ENCODE measurements at regions not wholly inside any gene's neighbourhood (a gene's known extent, or its start where the extent isn't known, plus 50 kb on each side); places are given as distances from the start of the nearest gene placed in this dataset.

DNA sequence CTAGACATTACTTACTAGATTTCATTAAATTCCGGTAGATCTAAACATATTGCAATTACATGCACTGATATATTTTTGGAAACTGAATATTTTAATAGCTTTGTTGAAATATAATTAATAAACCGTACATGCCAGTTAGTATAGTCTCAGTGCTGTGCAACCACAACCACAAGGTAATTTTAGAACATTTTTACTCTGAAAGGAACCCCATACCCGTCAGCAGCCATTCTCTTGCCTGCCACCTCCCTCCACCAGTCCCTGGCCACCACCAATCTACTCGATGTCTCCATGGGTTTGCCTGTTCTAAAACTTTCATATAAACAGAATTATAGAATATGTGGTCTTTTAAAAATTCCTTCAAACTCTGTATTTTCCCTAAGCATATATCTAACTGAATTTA, 293.9 kb downstream of the THBS2 start:
- 62% methylated on average over 2 of the region's 4 CpGs for WGBS
- Histone ChIP-seq H3K27ac (ENCODE audit: low read length, poor library complexity, severe bottlenecking) (no peak overlapping the region), H3K18ac (ENCODE audit: low read depth in 1 of 2, low read length in 2 of 2) (no peak overlapping the region), H3K27me3 (ENCODE audit: control insufficient read depth in 1 of 2, insufficient read depth in 1 of 2, low read length in 2 of 2) (no peaks in the 10 kb centered on the region), H3K4me1 (ENCODE audit: control insufficient read depth, insufficient read depth, low read depth, low read length) (peaks cover 2% of the 10 kb centered on the region), H2BK12ac (ENCODE audit: low read length in 2 of 2) (no peak overlapping the region), H2BK15ac (ENCODE audit: low read depth, poor library complexity, severe bottlenecking) (no peak overlapping the region), H3K79me1 (replicated peaks; ENCODE audit: low read length, poor library complexity, severe bottlenecking) (no peaks in the 10 kb centered on the region), H3K9me3 (ENCODE audit: control insufficient read depth, low read length) (no peaks in the 10 kb centered on the region), H2AFZ (ENCODE audit: low read depth, low read length) (no peak overlapping the region), H3K14ac (ENCODE audit: low read length in 2 of 2) (no peak overlapping the region), H2AK5ac (ENCODE audit: low read length, severe bottlenecking) (no peak overlapping the region), H4K8ac (ENCODE audit: low read length) (no peak overlapping the region), H3K36me3 (ENCODE audit: control insufficient read depth in 1 of 2, insufficient read depth in 2 of 2, low read depth in 1 of 2, low read length in 2 of 2) (no peaks in the 10 kb centered on the region), H2BK5ac (ENCODE audit: low read depth, low read length, poor library complexity, severe bottlenecking) (no peak overlapping the region), H3K4ac (ENCODE audit: low read depth in 1 of 2, low read length in 2 of 2) (no peak overlapping the region), H3K23ac (ENCODE audit: low read length in 2 of 2) (no peak overlapping the region), H4K91ac (ENCODE audit: low read length) (no peak overlapping the region), H3K4me2 (ENCODE audit: low read length, poor library complexity, severe bottlenecking) (no peak overlapping the region), H2BK120ac (ENCODE audit: low read depth, low read length) (no peak overlapping the region), H3K9ac (ENCODE audit: low read length) (no peak overlapping the region), H3K4me3 (ENCODE audit: insufficient read depth in 1 of 2, low read depth in 1 of 2, low read length in 2 of 2) (no peak overlapping the region)
- DNase-seq, result no peak

- Histone ChIP-seq H3K4ac (ENCODE audit: low read depth in 1 of 2, low read length in 2 of 2) (no peak overlapping the region), H2BK120ac (ENCODE audit: low read depth, low read length) (no peak overlapping the region), H3K23ac (ENCODE audit: low read length in 2 of 2) (no peak overlapping the region), H2BK5ac (ENCODE audit: low read depth, low read length, poor library complexity, severe bottlenecking) (no peak overlapping the region), H3K36me3 (ENCODE audit: control insufficient read depth in 1 of 2, insufficient read depth in 2 of 2, low read depth in 1 of 2, low read length in 2 of 2) (no peaks in the 10 kb centered on the region), H2AFZ (ENCODE audit: low read depth, low read length) (no peak overlapping the region), H4K91ac (ENCODE audit: low read length) (no peak overlapping the region), H3K9me3 (ENCODE audit: control insufficient read depth, low read length) (no peaks in the 10 kb centered on the region), H3K4me3 (ENCODE audit: insufficient read depth in 1 of 2, low read depth in 1 of 2, low read length in 2 of 2) (no peak overlapping the region), H3K27ac (ENCODE audit: low read length, poor library complexity, severe bottlenecking) (no peak overlapping the region), H3K4me2 (ENCODE audit: low read length, poor library complexity, severe bottlenecking) (no peak overlapping the region), H3K18ac (ENCODE audit: low read depth in 1 of 2, low read length in 2 of 2) (no peak overlapping the region), H2AK5ac (ENCODE audit: low read length, severe bottlenecking) (no peak overlapping the region), H3K9ac (ENCODE audit: low read length) (peak overlapping the region; percentile 71), H2BK12ac (ENCODE audit: low read length in 2 of 2) (no peak overlapping the region), H3K14ac (ENCODE audit: low read length in 2 of 2) (no peak overlapping the region), H3K4me1 (ENCODE audit: control insufficient read depth, insufficient read depth, low read depth, low read length) (no peaks in the 10 kb centered on the region), H4K8ac (ENCODE audit: low read length) (no peak overlapping the region), H3K79me1 (replicated peaks; ENCODE audit: low read length, poor library complexity, severe bottlenecking) (no peaks in the 10 kb centered on the region), H2BK15ac (ENCODE audit: low read depth, poor library complexity, severe bottlenecking) (no peak overlapping the region), H3K27me3 (ENCODE audit: control insufficient read depth in 1 of 2, insufficient read depth in 1 of 2, low read length in 2 of 2) (no peaks in the 10 kb centered on the region)
- DNase-seq, result peak; percentile 44
- 46% methylated on average over 4 of the region's 6 CpGs for WGBS
Measured at GRCh38 chr6:168956884-168957730, 296.5 kb downstream of the THBS2 start.

GRCh38 chr6:168956141-168956838, 297.4 kb downstream of the THBS2 start:
- Histone ChIP-seq H2BK5ac (ENCODE audit: low read depth, low read length, poor library complexity, severe bottlenecking) (no peak overlapping the region), H4K8ac (ENCODE audit: low read length) (no peak overlapping the region), H3K4ac (ENCODE audit: low read depth in 1 of 2, low read length in 2 of 2) (no peak overlapping the region), H3K36me3 (ENCODE audit: control insufficient read depth in 1 of 2, insufficient read depth in 2 of 2, low read depth in 1 of 2, low read length in 2 of 2) (no peaks in the 10 kb centered on the region), H2BK12ac (ENCODE audit: low read length in 2 of 2) (no peak overlapping the region), H2BK120ac (ENCODE audit: low read depth, low read length) (no peak overlapping the region), H4K91ac (ENCODE audit: low read length) (no peak overlapping the region), H2BK15ac (ENCODE audit: low read depth, poor library complexity, severe bottlenecking) (no peak overlapping the region), H3K4me2 (ENCODE audit: low read length, poor library complexity, severe bottlenecking) (no peak overlapping the region), H3K9me3 (ENCODE audit: control insufficient read depth, low read length) (no peaks in the 10 kb centered on the region), H3K27me3 (ENCODE audit: control insufficient read depth in 1 of 2, insufficient read depth in 1 of 2, low read length in 2 of 2) (no peaks in the 10 kb centered on the region), H3K14ac (ENCODE audit: low read length in 2 of 2) (no peak overlapping the region), H3K4me1 (ENCODE audit: control insufficient read depth, insufficient read depth, low read depth, low read length) (no peaks in the 10 kb centered on the region), H3K4me3 (ENCODE audit: insufficient read depth in 1 of 2, low read depth in 1 of 2, low read length in 2 of 2) (no peak overlapping the region), H3K79me1 (replicated peaks; ENCODE audit: low read length, poor library complexity, severe bottlenecking) (no peaks in the 10 kb centered on the region), H3K27ac (ENCODE audit: low read length, poor library complexity, severe bottlenecking) (no peak overlapping the region), H2AFZ (ENCODE audit: low read depth, low read length) (no peak overlapping the region), H2AK5ac (ENCODE audit: low read length, severe bottlenecking) (no peak overlapping the region), H3K9ac (ENCODE audit: low read length) (peak overlapping the region; percentile 71), H3K23ac (ENCODE audit: low read length in 2 of 2) (no peak overlapping the region), H3K18ac (ENCODE audit: low read depth in 1 of 2, low read length in 2 of 2) (no peak overlapping the region)
- DNase-seq, result peak; percentile 1
- WGBS, result 56% methylated on average over 6 of the region's 7 CpGs

GRCh38 chr6:168953461-168953860, 300.2 kb downstream of the THBS2 start:
- DNase-seq, result no peak
- H3K18ac ChIP-seq (ENCODE audit: low read depth in 1 of 2, low read length in 2 of 2), result no peak overlapping the region
- H3K79me1 ChIP-seq (replicated peaks; ENCODE audit: low read length, poor library complexity, severe bottlenecking), result no peaks in the 10 kb centered on the region
- no peak overlapping the region for H3K27ac ChIP-seq (ENCODE audit: low read length, poor library complexity, severe bottlenecking)
- H3K23ac ChIP-seq (ENCODE audit: low read length in 2 of 2), result no peak overlapping the region
- no peak overlapping the region for H3K9ac ChIP-seq (ENCODE audit: low read length)
- H3K4ac ChIP-seq (ENCODE audit: low read depth in 1 of 2, low read length in 2 of 2), result no peak overlapping the region
- WGBS, result 89% methylated on average over 4 of the region's 6 CpGs
- H4K8ac ChIP-seq (ENCODE audit: low read length), result no peak overlapping the region
- no peak overlapping the region for H4K91ac ChIP-seq (ENCODE audit: low read length)
- H2BK5ac ChIP-seq (ENCODE audit: low read depth, low read length, poor library complexity, severe bottlenecking), result no peak overlapping the region
- no peaks in the 10 kb centered on the region for H3K36me3 ChIP-seq (ENCODE audit: control insufficient read depth in 1 of 2, insufficient read depth in 2 of 2, low read depth in 1 of 2, low read length in 2 of 2)
- no peak overlapping the region for H2BK120ac ChIP-seq (ENCODE audit: low read depth, low read length)
- H3K4me1 ChIP-seq (ENCODE audit: control insufficient read depth, insufficient read depth, low read depth, low read length), result no peaks in the 10 kb centered on the region
- H3K9me3 ChIP-seq (ENCODE audit: control insufficient read depth, low read length), result no peaks in the 10 kb centered on the region
- H2AFZ ChIP-seq (ENCODE audit: low read depth, low read length), result no peak overlapping the region
- no peaks in the 10 kb centered on the region for H3K27me3 ChIP-seq (ENCODE audit: control insufficient read depth in 1 of 2, insufficient read depth in 1 of 2, low read length in 2 of 2)
- H3K4me3 ChIP-seq (ENCODE audit: insufficient read depth in 1 of 2, low read depth in 1 of 2, low read length in 2 of 2), result no peak overlapping the region
- no peak overlapping the region for H2AK5ac ChIP-seq (ENCODE audit: low read length, severe bottlenecking)
- no peak overlapping the region for H3K14ac ChIP-seq (ENCODE audit: low read length in 2 of 2)
- no peak overlapping the region for H2BK12ac ChIP-seq (ENCODE audit: low read length in 2 of 2)
- H3K4me2 ChIP-seq (ENCODE audit: low read length, poor library complexity, severe bottlenecking), result no peak overlapping the region
- no peak overlapping the region for H2BK15ac ChIP-seq (ENCODE audit: low read depth, poor library complexity, severe bottlenecking)
